HUES6 (cell line): ENCODE measurements at regions not wholly inside any gene's neighbourhood (a gene's known extent, or its start where the extent isn't known, plus 50 kb on each side); places are given as distances from the start of the nearest gene placed in this dataset.
"Not testable (repeated sequence)": the region's sequence is repeated elsewhere in the genome, so short reads cannot be mapped to it uniquely, and the experiment has no call there.

Experiments used
- H3K27ac ChIP-seq: 2 replicates; pipeline ENCODE4 v1.7.0; 2013; ENCODE audit warnings: low read depth, mild to moderate bottlenecking, low read length, inconsistent platforms
- H3K27me3 ChIP-seq: 2 replicates; pipeline ENCODE4 v1.6.1; 2013; ENCODE audit warnings: low read length; ENCODE audit not compliant: control insufficient read depth, insufficient read depth
- H3K36me3 ChIP-seq: 2 replicates; pipeline ENCODE4 v1.6.1; 2013; ENCODE audit warnings: low read length; ENCODE audit not compliant: control insufficient read depth, insufficient read depth
- H3K4me1 ChIP-seq: 2 replicates; pipeline ENCODE4 v1.6.1; 2013; ENCODE audit warnings: low read length; ENCODE audit not compliant: control insufficient read depth, insufficient read depth
- H3K4me3 ChIP-seq: 2 replicates; pipeline ENCODE4 v1.5.1; 2013; ENCODE audit warnings: low read depth, low read length
- H3K9ac ChIP-seq: one replicate; pipeline ENCODE4 v1.6.1; 2013; ENCODE audit warnings: mild to moderate bottlenecking, low read length
- H3K9me3 ChIP-seq: 2 replicates; pipeline ENCODE4 v1.6.1; 2013; ENCODE audit warnings: low read depth, low read length; ENCODE audit not compliant: control insufficient read depth, insufficient read depth

GRCh38 chr12:68387338-68387737, 55.2 kb upstream of the MDM1 start:
- no peaks in the 10 kb centered on the region for H3K36me3 ChIP-seq
- H3K9ac ChIP-seq = no peak overlapping the region
- no peak overlapping the region for H3K27ac ChIP-seq
- no peaks in the 10 kb centered on the region for H3K27me3 ChIP-seq
- no peak overlapping the region for H3K4me3 ChIP-seq
- peaks cover 10% of the 10 kb centered on the region for H3K9me3 ChIP-seq
- H3K4me1 ChIP-seq = peaks cover 5% of the 10 kb centered on the region; the same call in 1 of the 2 replicates

DNA sequence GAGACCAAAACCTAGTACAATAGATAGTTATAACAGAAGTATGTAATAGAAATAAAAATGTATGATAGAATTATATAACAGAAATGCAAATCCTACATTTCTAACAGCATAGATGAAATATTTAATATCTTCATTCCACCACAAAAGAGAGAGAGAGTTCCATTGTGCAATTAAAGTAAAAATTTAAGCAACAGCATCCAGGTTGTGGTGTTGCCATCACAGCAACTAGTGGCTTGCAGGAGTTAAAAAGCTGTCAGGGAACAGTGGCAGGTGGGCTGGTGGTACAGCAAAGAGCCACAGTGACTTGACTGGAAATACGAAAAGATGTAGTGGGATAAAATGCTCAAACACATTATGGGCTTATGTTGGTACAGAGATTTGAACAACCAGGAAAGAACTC, 57.1 kb upstream of the MDM1 start:
- H3K9me3 ChIP-seq = peaks cover 10% of the 10 kb centered on the region
- no peaks in the 10 kb centered on the region for H3K36me3 ChIP-seq
- H3K9ac ChIP-seq = no peak overlapping the region
- no peaks in the 10 kb centered on the region for H3K4me1 ChIP-seq
- no peak overlapping the region for H3K27ac ChIP-seq
- no peaks in the 10 kb centered on the region for H3K27me3 ChIP-seq
- H3K4me3 ChIP-seq = no peak overlapping the region

DNA sequence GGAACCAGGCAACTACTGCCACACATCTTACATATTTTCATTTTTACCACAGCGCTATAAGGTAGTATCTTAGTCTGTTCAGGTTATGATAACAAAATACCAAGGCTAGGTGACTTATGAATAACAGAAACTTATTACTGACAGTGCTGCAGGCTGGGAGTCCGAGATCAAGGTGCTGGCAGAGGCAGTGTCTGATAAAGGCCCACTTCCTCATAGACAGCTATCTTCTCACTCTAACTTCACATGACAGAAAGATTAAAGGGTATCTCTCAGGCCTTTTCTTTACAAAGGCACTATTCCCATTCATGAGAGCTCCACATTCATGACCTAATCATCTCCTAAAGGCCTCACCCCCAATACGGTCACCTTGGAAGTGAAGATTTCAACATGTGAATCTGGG, 59.8 kb upstream of the MDM1 start:
- Histone ChIP-seq H3K4me1 (no peaks in the 10 kb centered on the region), H3K4me3 (no peak overlapping the region), H3K27me3 (no peaks in the 10 kb centered on the region), H3K9me3 (peaks cover 10% of the 10 kb centered on the region), H3K36me3 (no peaks in the 10 kb centered on the region), H3K9ac (no peak overlapping the region), H3K27ac (no peak overlapping the region)

GRCh38 chr12:68392376-68392775, 60.2 kb upstream of the MDM1 start:
- Histone ChIP-seq H3K4me3 (no peak overlapping the region), H3K9ac (no peak overlapping the region), H3K27ac (no peak overlapping the region), H3K27me3 (no peaks in the 10 kb centered on the region), H3K36me3 (no peaks in the 10 kb centered on the region), H3K9me3 (peaks cover 10% of the 10 kb centered on the region), H3K4me1 (no peaks in the 10 kb centered on the region)

- no peaks in the 10 kb centered on the region for H3K4me1 ChIP-seq
- peaks cover 10% of the 10 kb centered on the region for H3K9me3 ChIP-seq
- H3K27ac ChIP-seq = no peak overlapping the region
- H3K4me3 ChIP-seq = no peak overlapping the region
- no peaks in the 10 kb centered on the region for H3K36me3 ChIP-seq
- H3K9ac ChIP-seq = no peak overlapping the region
- H3K27me3 ChIP-seq = no peaks in the 10 kb centered on the region
Measured at GRCh38 chr12:68393417-68393816, 61.3 kb upstream of the MDM1 start.

- Histone ChIP-seq H3K4me1 (no peaks in the 10 kb centered on the region), H3K27ac (no peak overlapping the region), H3K9me3 (no peaks in the 10 kb centered on the region), H3K9ac (no peak overlapping the region), H3K36me3 (no peaks in the 10 kb centered on the region), H3K4me3 (no peak overlapping the region), H3K27me3 (no peaks in the 10 kb centered on the region)
Measured at GRCh38 chr12:68397566-68398158, 65.5 kb upstream of the MDM1 start.

GRCh38 chr12:68398689-68399088, 66.5 kb upstream of the MDM1 start:
- H3K27ac ChIP-seq, H3K27me3 ChIP-seq, H3K4me3 ChIP-seq, H3K9me3 ChIP-seq, H3K9ac ChIP-seq, H3K36me3 ChIP-seq, H3K4me1 ChIP-seq: not testable (repeated sequence)

DNA sequence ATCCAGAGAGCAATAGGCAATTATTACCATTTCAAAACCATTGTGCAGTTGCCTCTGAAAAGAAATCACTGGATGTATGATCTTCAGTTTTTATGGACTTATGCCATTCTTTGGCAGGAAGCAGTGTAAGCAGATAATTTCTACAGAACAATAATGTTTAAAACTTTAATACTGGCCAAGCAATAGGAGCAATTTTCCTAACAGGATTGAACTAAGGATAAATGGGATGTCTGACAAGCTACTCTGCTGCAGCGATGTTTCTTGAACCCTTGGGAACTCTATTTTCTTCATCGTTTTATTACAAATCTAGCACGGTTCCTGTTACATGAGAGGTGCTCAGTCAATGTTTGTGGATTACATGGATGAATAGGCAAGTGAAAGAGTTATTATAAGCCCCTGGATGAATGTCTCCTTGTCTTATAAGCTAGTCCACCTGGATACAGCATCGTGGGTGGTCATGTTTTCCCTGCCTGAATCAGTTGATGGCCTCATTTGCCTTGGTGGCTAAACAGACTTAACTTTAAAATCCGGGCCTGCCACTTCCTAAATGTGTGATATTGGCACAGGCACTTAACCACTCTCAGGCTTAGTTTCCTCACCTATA, 68.2 kb upstream of the MDM1 start:
- Histone ChIP-seq H3K9me3 (no peaks in the 10 kb centered on the region), H3K4me3 (no peak overlapping the region), H3K36me3 (no peaks in the 10 kb centered on the region), H3K4me1 (no peaks in the 10 kb centered on the region), H3K27ac (no peak overlapping the region), H3K9ac (no peak overlapping the region), H3K27me3 (no peaks in the 10 kb centered on the region)

DNA sequence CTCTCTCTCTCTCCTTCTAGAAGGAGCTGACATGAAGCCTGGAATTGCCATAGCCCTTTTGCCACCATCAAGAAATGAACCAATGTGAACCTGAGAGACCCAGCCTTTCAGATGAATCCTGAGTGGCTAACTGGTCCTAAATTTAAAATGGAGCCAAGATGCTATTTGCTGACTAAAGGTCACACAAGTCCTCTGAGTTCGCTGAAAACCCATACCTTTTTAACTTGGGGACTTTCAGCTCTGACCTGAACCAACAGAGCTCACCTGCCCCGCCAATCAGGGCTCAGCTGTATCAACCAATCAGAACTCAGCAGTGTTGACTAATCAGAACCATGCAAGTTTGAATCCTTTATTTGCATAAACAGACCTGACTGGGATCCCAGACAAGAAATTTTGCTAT, 70.3 kb upstream of the MDM1 start:
- Histone ChIP-seq H3K27me3 (no peaks in the 10 kb centered on the region), H3K36me3 (no peaks in the 10 kb centered on the region), H3K27ac (no peak overlapping the region), H3K9ac (no peak overlapping the region), H3K9me3 (no peaks in the 10 kb centered on the region), H3K4me1 (no peaks in the 10 kb centered on the region), H3K4me3 (no peak overlapping the region)

- Histone ChIP-seq H3K4me3 (no peak overlapping the region), H3K9me3 (no peaks in the 10 kb centered on the region)
Measured at GRCh38 chr12:68403296-68403695, 71.1 kb upstream of the MDM1 start.

DNA sequence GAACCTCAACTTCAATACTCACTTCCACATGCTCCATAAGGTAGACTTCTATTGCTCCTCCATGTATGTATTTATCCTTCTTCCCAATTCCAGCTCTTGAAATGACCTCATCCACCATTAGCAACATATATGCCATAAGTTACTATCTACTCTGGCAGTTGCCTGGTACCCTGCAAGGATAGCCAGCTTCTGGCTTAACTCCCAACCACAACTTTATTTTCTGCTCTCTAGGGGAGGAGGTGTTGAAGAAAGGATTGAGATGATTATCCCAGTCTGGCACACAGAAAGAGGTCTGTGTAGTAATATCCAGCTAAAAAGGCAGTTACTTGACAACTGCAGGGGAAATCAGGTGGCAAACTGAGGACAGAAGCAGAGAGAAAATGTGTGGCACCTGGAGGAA, 71.5 kb upstream of the MDM1 start:
- H3K9ac ChIP-seq = no peak overlapping the region
- H3K4me1 ChIP-seq = no peaks in the 10 kb centered on the region
- H3K4me3 ChIP-seq = no peak overlapping the region
- no peak overlapping the region for H3K27ac ChIP-seq
- no peaks in the 10 kb centered on the region for H3K36me3 ChIP-seq
- H3K27me3 ChIP-seq = no peaks in the 10 kb centered on the region
- no peaks in the 10 kb centered on the region for H3K9me3 ChIP-seq

More at GRCh38 chr12:68403296-68403695, 71.1 kb upstream of the MDM1 start:
- H3K27me3 ChIP-seq = no peaks in the 10 kb centered on the region
- H3K9ac ChIP-seq = no peak overlapping the region
- H3K27ac ChIP-seq = no peak overlapping the region
- no peaks in the 10 kb centered on the region for H3K36me3 ChIP-seq
- H3K4me1 ChIP-seq = no peaks in the 10 kb centered on the region
